T-helper 2 cell (primary cell): ENCODE measurements at regions not wholly inside any gene's neighbourhood (a gene's known extent, or its start where the extent isn't known, plus 50 kb on each side); places are given as distances from the start of the nearest gene placed in this dataset.
"Not testable (repeated sequence)": the region's sequence is repeated elsewhere in the genome, so short reads cannot be mapped to it uniquely, and the experiment has no call there.

Experiments used
- DNase-seq, 5 experiments: peaks; one replicate each; pipeline versions ENCODE4 v3.0.0 to v3.0.0-alpha.2; 2012 to 2022

DNA sequence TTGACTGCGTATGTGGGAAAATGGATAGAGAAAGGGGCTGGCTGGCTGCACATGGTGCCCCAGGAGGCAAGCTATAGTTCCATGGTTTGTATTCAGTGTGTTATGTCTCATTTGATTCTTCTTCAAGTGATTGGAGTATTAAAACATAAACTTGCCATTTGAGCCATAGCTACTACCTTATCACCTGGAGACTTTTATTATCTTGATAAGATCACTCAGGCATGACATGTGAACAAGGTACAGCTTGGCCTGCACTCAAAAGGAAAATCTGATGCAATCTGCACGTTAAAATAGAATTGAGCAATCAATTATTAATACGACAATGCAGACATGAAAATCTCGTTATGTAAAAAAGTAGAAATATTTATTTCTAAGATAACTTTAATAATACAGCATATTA is 116.9 kb downstream of the RND3 start:
- DNase-seq: no peak

GRCh38 chr2:150369862-150370261 is 117.6 kb downstream of the RND3 start:
- DNase-seq: no peak

- no peak for DNase-seq
Measured at GRCh38 chr2:150358468-150358807, 129.0 kb downstream of the RND3 start.

DNA sequence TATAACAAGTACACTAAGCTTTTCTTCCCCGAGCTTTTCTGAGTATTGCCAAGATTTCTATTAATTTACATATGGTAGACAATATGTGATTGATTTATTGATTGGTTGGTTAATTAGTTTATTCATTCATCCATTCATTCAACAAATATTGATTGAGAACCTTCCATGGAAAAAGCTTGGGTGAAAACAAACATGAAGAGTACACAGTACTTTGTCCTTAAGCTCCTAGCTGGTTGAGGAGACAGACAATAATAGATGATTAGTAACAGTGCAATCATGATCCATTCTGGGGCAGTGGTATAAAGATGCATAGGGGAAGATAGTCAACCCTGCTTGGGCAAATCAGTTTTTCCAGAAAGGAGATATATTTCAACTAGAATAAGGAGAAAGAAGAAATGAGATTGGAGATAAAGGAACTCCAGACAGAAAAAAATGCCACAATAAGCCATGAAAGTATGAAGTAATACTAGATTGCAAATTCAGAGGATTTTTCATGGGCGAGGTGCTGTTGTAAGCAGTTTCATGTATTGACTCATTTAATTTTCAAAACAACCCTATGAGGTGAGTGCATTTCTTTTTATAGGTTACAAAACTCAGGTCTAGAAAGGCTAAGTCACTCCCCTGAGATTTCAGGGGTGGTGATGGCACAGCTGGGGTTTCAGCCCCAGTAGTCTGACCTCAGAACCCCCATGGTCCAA is 129.5 kb downstream of the RND3 start:
- no peak for DNase-seq

GRCh38 chr2:150355440-150355839 is 132.0 kb downstream of the RND3 start:
- DNase-seq: no peak

DNA sequence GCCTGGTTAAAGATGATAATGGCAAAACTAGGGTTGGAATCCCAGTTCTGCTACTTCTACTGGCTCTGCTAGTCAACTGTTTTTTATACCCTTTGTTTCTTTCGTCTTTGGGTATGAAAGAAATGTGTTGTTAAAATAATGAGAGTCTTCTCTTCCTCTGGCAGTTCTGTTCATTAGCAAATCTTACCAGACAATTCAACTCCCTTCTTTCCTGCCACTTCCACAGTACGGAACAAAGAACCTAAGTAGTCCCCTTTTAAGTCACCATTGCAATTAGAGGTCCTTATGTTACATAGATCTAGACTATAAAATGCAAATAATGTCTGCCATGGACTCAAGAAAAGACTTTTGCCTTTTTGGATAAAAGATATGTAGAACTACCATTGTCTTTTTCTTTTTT is 134.1 kb downstream of the RND3 start:
- no peak for DNase-seq

DNA sequence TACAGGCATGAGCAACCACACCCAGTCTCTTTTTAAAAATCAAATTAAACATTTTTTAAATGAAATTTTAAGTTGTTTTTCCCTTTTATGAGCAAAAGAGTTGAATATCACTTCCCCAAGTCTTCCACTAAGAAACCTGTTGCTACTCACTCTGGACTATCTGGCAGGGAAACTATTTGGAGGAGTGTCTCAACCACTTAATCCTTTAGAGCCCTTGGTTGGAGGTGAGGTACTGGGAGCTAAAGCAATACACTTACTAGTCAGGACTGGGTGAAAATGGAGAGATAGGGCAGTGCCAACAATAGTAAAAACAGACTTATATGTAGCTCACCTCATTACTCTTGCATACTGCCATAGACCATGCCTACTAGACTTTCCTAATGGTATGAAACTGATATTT is 135.5 kb downstream of the RND3 start:
- no peak for DNase-seq

GRCh38 chr2:150350500-150350899 is 137.0 kb downstream of the RND3 start:
- no peak for DNase-seq

GRCh38 chr2:150346806-150347205 is 140.7 kb downstream of the RND3 start:
- no peak for DNase-seq

DNA sequence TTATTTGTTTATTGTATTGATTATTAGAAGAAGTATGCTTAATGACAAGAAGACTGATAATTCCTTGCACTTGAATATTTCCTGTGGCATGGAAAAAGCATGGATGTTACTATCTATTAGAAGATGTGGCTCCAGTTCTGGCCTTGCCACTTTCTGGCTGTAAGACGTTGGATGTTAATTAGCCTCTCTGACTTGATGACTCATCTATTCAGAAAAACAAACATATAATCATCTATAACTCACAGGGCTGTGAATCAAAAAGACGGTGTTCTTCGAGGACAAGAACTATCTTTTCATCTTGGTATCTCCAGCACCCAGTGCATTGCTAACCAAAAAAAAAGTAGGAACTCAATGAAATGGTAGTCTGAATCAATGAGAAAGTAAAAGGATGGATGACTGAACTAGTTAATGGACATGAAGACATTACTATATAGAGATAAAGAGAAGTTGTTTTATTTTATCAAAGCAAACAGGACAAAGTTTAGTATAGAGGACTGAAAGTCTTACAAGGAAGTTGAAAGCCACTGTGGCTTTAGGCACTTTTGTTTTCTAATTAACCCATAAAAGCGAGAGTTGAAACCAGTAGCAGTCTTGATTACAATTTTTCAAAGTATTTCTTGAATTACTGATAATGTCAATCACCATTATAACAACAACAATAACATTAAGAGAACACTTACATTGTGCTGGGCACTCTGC is 145.3 kb downstream of the RND3 start:
- DNase-seq: no peak

GRCh38 chr2:150339951-150340350 is 147.5 kb downstream of the RND3 start:
- no peak for DNase-seq

- DNase-seq: no peak
Measured at GRCh38 chr2:150339282-150339681, 148.2 kb downstream of the RND3 start.

DNA sequence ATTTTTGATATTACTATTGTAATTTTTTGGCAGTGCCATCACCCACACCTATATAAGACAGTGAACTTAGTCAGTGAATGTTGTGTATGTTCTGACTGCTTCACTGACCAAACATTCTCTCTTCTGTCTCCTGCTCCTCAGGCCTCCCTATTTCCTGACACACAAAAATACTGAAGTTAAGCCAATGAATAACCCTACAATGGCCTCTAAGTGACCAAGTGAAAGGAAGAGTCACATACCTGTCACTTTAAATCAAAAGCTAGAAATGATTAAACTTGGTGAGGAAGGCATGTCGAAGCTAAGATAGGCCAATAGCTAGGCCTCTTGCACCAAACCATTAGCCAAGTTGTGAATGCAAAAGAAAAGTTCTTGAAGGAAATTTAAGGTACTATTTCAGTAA is 151.9 kb downstream of the RND3 start:
- DNase-seq: no peak

GRCh38 chr2:150332383-150332782 is 155.1 kb downstream of the RND3 start:
- no peak for DNase-seq

GRCh38 chr2:150327564-150328489 is 159.6 kb downstream of the RND3 start:
- no peak for DNase-seq

GRCh38 chr2:150325656-150326314 is 161.7 kb downstream of the RND3 start:
- no peak for DNase-seq

- not testable (repeated sequence) for DNase-seq
Measured at GRCh38 chr2:150323071-150323470, 164.4 kb downstream of the RND3 start.

DNA sequence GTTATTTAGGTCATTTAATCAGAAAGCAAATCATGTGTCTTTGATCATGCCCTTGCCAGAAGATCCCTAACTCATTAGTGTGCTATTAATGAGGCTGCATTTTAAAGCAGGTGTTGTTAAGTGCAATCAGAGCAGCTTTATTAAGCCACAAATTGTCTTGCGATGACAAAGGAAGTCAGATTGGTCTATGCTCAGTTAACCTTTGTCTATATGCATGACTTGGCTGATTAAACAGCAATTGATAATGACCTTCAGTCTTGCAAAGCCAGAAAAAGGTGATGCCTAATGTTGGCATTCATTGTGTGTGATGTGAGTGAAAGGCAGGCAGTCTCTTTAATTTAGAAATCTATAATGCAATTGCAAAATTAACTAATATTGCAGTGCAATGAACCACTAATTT is 166.9 kb downstream of the RND3 start:
- DNase-seq: no peak

DNA sequence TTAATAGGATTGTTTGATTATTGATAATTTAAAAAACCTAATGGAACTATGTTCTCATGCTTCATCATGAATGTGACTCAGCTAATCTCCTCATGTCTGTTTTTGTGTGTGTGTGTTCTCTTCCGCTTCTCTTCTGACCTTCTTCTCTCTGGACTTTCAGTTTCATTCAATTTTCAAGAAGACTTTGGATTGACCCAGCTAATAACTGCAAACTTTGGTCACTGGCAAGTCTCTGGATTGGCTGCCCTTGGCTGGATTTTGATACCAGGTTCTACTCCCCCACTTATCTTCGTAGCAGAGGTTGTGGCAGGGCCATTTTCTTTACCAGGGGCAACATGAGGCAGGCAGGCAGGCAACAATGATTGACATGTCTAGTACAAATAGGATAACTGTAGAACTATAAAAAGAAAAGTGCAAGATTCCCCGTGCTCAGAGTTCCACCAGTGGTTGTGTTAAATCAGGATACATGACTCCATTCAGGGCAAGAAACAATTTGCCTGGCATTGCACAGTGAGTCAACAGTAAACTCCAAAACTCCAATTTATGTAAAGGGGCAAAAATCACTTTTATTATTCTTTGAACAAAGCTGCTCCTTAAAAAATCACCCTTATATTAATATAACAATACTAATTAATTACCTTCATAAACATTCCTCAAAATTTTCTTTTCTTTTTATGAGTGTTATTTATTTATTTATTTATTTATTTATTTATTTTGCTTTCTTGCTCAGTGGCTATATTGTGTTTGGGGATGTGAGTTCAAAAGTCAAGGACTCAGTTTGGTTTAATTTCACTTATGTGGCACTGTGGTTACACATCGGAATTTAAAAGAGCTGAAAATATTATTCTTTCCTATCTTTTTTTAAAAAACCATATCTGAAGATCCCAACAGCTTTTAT is 167.6 kb downstream of the RND3 start:
- DNase-seq: no peak

- no peak for DNase-seq
Measured at GRCh38 chr2:150319085-150319484, 168.4 kb downstream of the RND3 start.

- DNase-seq: no peak
Measured at GRCh38 chr2:150312271-150312670, 175.2 kb downstream of the RND3 start.
